HepG2 (cell line): ENCODE measurements at regions not wholly inside any gene's neighbourhood (a gene's known extent, or its start where the extent isn't known, plus 50 kb on each side); places are given as distances from the start of the nearest gene placed in this dataset.

Experiments used
- ARHGAP35 ChIP-seq: sonication (generic); formaldehyde crosslinking; IDR thresholded peaks from 2 replicates; pipeline ENCODE4 v1.9.0; 2022; ENCODE audit warnings: mild to moderate bottlenecking, inconsistent platforms, moderate library complexity, missing genetic modification reagents, borderline replicate concordance
- RAD21 ChIP-seq: fragments of 450-650 bp; formaldehyde crosslinking; IDR thresholded peaks from 2 replicates; pipeline ENCODE4 v1.5.0; 2020; ENCODE audit warnings: mild to moderate bottlenecking
- STAG1 ChIP-seq: sonication (generic); formaldehyde crosslinking; IDR thresholded peaks from 2 replicates; pipeline ENCODE4 v1.4.0; 2020; ENCODE audit warnings: missing genetic modification reagents
- TBP ChIP-seq: sonication (generic); formaldehyde crosslinking; IDR thresholded peaks from 2 replicates; pipeline ENCODE4 v1.5.0; 2020; ENCODE audit warnings: missing genetic modification reagents
- ZNF543 ChIP-seq: sonication (generic); formaldehyde crosslinking; IDR thresholded peaks from 2 replicates; pipeline ENCODE4 v1.4.0; 2020; ENCODE audit warnings: mild to moderate bottlenecking, missing genetic modification reagents
- TF ChIP-seq, protein P1 (sequence below), 2 experiments: IDR thresholded peaks; 2 replicates each; pipeline ENCODE4 v1.6.1; 2011 to 2012; ENCODE audit warnings: low read length in 2 of 2, borderline replicate concordance in 1 of 2, low read depth in 1 of 2, mild to moderate bottlenecking in 1 of 2, moderate library complexity in 1 of 2
- TF ChIP-seq, protein P2 (sequence below): IDR thresholded peaks from 2 replicates; pipeline ENCODE4 v1.6.1; 2016
- TF ChIP-seq, protein P3 (sequence below), 2 experiments: sonication (generic) in 1 of 2; formaldehyde crosslinking in 1 of 2; IDR thresholded peaks; 2 replicates each; pipeline versions ENCODE4 v1.5.1 to v1.6.1; 2011 to 2020; ENCODE audit warnings: borderline replicate concordance in 1 of 2, low read depth in 1 of 2, low read length in 1 of 2, mild to moderate bottlenecking in 1 of 2, missing genetic modification reagents in 1 of 2, moderate library complexity in 1 of 2

DNA sequence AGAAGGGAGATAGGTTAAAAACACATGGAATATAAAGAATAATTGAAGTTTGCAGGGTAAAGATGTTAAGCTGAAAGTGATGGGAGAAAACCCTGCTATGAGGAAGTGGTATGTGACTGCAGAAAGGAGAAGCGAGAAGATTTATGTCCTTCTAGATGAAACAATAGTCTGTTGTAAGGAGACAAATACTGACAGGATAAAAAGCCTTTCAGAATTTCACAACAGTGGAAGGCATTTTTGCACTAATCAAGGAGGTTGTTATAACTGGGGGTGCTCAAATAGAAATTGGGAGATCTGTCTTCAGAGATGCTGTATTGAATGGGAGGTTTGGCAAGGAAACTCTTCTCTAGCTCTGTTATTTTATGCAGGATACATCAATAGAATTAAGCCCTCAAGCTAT is 69.6 kb downstream of the NMUR2 start (continued):
- TF ChIP-seq, protein P1, sequence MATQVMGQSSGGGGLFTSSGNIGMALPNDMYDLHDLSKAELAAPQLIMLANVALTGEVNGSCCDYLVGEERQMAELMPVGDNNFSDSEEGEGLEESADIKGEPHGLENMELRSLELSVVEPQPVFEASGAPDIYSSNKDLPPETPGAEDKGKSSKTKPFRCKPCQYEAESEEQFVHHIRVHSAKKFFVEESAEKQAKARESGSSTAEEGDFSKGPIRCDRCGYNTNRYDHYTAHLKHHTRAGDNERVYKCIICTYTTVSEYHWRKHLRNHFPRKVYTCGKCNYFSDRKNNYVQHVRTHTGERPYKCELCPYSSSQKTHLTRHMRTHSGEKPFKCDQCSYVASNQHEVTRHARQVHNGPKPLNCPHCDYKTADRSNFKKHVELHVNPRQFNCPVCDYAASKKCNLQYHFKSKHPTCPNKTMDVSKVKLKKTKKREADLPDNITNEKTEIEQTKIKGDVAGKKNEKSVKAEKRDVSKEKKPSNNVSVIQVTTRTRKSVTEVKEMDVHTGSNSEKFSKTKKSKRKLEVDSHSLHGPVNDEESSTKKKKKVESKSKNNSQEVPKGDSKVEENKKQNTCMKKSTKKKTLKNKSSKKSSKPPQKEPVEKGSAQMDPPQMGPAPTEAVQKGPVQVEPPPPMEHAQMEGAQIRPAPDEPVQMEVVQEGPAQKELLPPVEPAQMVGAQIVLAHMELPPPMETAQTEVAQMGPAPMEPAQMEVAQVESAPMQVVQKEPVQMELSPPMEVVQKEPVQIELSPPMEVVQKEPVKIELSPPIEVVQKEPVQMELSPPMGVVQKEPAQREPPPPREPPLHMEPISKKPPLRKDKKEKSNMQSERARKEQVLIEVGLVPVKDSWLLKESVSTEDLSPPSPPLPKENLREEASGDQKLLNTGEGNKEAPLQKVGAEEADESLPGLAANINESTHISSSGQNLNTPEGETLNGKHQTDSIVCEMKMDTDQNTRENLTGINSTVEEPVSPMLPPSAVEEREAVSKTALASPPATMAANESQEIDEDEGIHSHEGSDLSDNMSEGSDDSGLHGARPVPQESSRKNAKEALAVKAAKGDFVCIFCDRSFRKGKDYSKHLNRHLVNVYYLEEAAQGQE (IDR thresholded peaks at IDR 0.05; ENCODE audit: borderline replicate concordance in 1 of 2, low read depth in 1 of 2, low read length in 2 of 2), result no peak
- TF ChIP-seq RAD21 (CRISPR knock-in tag) (no peak), ARHGAP35 (no peak), ZNF543 (CRISPR knock-in tag) (no peak), STAG1 (CRISPR knock-in tag) (no peak), TBP (CRISPR knock-in tag) (no peak)
- TF ChIP-seq, protein P2, sequence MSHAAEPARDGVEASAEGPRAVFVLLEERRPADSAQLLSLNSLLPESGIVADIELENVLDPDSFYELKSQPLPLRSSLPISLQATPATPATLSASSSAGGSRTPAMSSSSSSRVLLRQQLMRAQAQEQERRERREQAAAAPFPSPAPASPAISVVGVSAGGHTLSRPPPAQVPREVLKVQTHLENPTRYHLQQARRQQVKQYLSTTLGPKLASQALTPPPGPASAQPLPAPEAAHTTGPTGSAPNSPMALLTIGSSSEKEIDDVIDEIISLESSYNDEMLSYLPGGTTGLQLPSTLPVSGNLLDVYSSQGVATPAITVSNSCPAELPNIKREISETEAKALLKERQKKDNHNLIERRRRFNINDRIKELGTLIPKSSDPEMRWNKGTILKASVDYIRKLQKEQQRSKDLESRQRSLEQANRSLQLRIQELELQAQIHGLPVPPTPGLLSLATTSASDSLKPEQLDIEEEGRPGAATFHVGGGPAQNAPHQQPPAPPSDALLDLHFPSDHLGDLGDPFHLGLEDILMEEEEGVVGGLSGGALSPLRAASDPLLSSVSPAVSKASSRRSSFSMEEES (CRISPR knock-in tag), result no peak
- TF ChIP-seq, protein P3, sequence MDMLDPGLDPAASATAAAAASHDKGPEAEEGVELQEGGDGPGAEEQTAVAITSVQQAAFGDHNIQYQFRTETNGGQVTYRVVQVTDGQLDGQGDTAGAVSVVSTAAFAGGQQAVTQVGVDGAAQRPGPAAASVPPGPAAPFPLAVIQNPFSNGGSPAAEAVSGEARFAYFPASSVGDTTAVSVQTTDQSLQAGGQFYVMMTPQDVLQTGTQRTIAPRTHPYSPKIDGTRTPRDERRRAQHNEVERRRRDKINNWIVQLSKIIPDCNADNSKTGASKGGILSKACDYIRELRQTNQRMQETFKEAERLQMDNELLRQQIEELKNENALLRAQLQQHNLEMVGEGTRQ (IDR thresholded peaks at IDR 0.05; ENCODE audit: low read depth, low read length), result no peak
- TF ChIP-seq, protein P3 (CRISPR knock-in tag; IDR thresholded peaks at IDR 0.05; ENCODE audit: borderline replicate concordance), result no peak
